Putamen (tissue), 1 donor: ENCODE measurements at regions not wholly inside any gene's neighbourhood (a gene's known extent, or its start where the extent isn't known, plus 50 kb on each side); places are given as distances from the start of the nearest gene placed in this dataset.

ENCODE experiments used
- DNase-seq: peaks from one replicate; pipeline ENCODE4 v3.0.0-alpha.2; 2016; ENCODE audit warnings: low spot score

DNA sequence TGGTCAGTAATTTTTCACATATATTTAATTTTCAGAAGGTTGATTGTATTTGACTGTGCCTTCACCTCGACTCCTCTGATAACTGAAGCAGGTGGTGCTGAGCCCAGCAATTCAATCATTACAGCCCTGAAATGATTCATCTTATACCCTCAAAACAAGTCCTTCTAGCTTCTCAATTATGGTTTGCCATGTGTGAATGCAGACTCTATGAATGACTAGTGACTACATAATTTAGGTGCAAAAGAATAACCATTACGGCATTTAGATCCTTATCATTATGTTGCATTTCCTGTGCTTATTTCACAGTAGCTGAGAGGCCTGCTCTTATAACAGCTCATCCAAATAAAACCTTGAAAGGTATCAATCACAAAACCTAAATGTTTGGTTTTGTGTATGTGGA lies 54.0 kb upstream of the COL11A1 start:
- no peak for DNase-seq

DNA sequence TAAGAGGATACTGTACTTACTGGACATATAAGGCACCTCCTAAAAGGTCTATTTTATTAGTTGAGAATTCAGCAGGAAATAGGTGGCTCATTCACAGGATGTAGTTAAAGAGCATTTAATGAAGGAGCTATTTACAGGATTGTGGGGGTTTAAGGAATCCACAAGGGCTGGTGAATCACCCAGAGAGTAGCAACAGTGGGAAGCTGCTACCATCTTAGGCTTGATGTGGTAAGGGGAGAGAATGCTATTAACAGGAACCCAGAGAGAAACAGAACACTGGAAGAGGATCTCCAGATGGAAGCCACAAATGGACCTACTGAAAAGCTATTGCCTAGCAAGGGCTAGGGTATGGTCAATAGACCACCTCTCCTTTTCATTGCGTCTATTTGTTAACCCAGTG lies 52.0 kb upstream of the COL11A1 start:
- no peak for DNase-seq
